ENCODE measurements at regions not wholly inside any gene's neighbourhood (a gene's known extent, or its start where the extent isn't known, plus 50 kb on each side); places are given as distances from the start of the nearest gene placed in this dataset.
"Not testable (repeated sequence)": the region's sequence is repeated elsewhere in the genome, so short reads cannot be mapped to it uniquely, and the experiment has no call there.

GRCh38 chr6:122913558-122913957 lies 82.5 kb upstream of the CLVS2 start:
- Histone ChIP-seq H3K4me3 (no peak overlapping the region), H3K27me3 (no peaks in the 10 kb centered on the region), H3K27ac (no peak overlapping the region), H3K36me3 (no peaks in the 10 kb centered on the region), H3K9me3 (peaks cover 0 to 8% (median 3%) of the 10 kb centered on the region in 4 donors), H3K4me1 (no peaks in the 10 kb centered on the region)
- DNase-seq (ENCODE audit: low spot score in 2 of 2) = no peak
- 0 to 10% methylated on average over 1 of the region's 1 CpG for WGBS, 2 donors
- TF ChIP-seq EP300 (IDR thresholded peaks at IDR 0.05) (no peak), CTCF (IDR thresholded peaks at IDR 0.05) (no peak), POLR2A (IDR thresholded peaks at IDR 0.05) (no peak)

GRCh38 chr6:122918714-122919113 lies 77.3 kb upstream of the CLVS2 start:
- H3K4me3 ChIP-seq = no peak overlapping the region
- H3K27me3 ChIP-seq = no peaks in the 10 kb centered on the region
- no peaks in the 10 kb centered on the region for H3K4me1 ChIP-seq
- no peak for TF ChIP-seq POLR2A (IDR thresholded peaks at IDR 0.05)
- TF ChIP-seq EP300 (IDR thresholded peaks at IDR 0.05) = no peak
- H3K27ac ChIP-seq = no peak overlapping the region
- no peaks in the 10 kb centered on the region for H3K36me3 ChIP-seq
- no peak for DNase-seq (ENCODE audit: low spot score in 2 of 2)
- H3K9me3 ChIP-seq = peaks cover 0 to 7% (median 3%) of the 10 kb centered on the region in 4 donors

- no peak for TF ChIP-seq CTCF (IDR thresholded peaks at IDR 0.05)
- no peak for TF ChIP-seq EP300 (IDR thresholded peaks at IDR 0.05)
- TF ChIP-seq POLR2A (IDR thresholded peaks at IDR 0.05) = no peak
- WGBS, 2 donors = 87 to 93% methylated on average over 3 of the region's 3 CpGs
- no peaks in the 10 kb centered on the region for H3K27me3 ChIP-seq
- no peaks in the 10 kb centered on the region for H3K36me3 ChIP-seq
- no peaks in the 10 kb centered on the region for H3K4me1 ChIP-seq
- H3K27ac ChIP-seq = no peak overlapping the region
- no peak for DNase-seq (ENCODE audit: low spot score in 2 of 2)
- H3K9me3 ChIP-seq = peaks cover 0 to 8% (median 0%) of the 10 kb centered on the region in 4 donors
- H3K4me3 ChIP-seq = no peak overlapping the region
Measured at GRCh38 chr6:122930252-122931180, 65.5 kb upstream of the CLVS2 start.

GRCh38 chr6:122931916-122932315 lies 64.1 kb upstream of the CLVS2 start:
- TF ChIP-seq POLR2A (IDR thresholded peaks at IDR 0.05) (no peak), EP300 (IDR thresholded peaks at IDR 0.05) (no peak), CTCF (IDR thresholded peaks at IDR 0.05) (no peak)
- Histone ChIP-seq H3K9me3 (peaks cover 0 to 8% (median 0%) of the 10 kb centered on the region in 4 donors), H3K27me3 (no peaks in the 10 kb centered on the region), H3K4me1 (no peaks in the 10 kb centered on the region), H3K27ac (no peak overlapping the region), H3K4me3 (no peak overlapping the region), H3K36me3 (no peaks in the 10 kb centered on the region)
- DNase-seq (ENCODE audit: low spot score in 2 of 2) = no peak

GRCh38 chr6:122944936-122945335 lies 51.1 kb upstream of the CLVS2 start:
- 84 to 88% methylated on average over 6 of the region's 6 CpGs for WGBS, 2 donors
- H3K4me3 ChIP-seq; H3K4me1 ChIP-seq; DNase-seq (ENCODE audit: low spot score in 2 of 2); H3K27me3 ChIP-seq; H3K27ac ChIP-seq; H3K9me3 ChIP-seq; H3K36me3 ChIP-seq: not testable (repeated sequence)

Data from tibial nerve (tissue), 4 donors.